Fibroblast of peridontal ligament (primary cell): ENCODE measurements at regions not wholly inside any gene's neighbourhood (a gene's known extent, or its start where the extent isn't known, plus 50 kb on each side); places are given as distances from the start of the nearest gene placed in this dataset.

ENCODE experiments used
- DNase-seq: peaks from one replicate; pipeline ENCODE4 v3.0.0-alpha.2; 2010; ENCODE audit errors: extremely low read depth

- DNase-seq = peak; percentile 74
These were observed 681.0 kb upstream of the GJE1 start for GRCh38 chr6:141451511-141452353.

- no peak for DNase-seq
These were observed 681.6 kb upstream of the GJE1 start for GRCh38 chr6:141451181-141451510.

- no peak for DNase-seq
These were observed 686.6 kb upstream of the GJE1 start for GRCh38 chr6:141445928-141446628.

- peak; percentile 43 for DNase-seq
These were observed 688.9 kb upstream of the GJE1 start for GRCh38 chr6:141443668-141444289.

- no peak for DNase-seq
These were observed 689.7 kb upstream of the GJE1 start for GRCh38 chr6:141443032-141443431.

GRCh38 chr6:141439513-141439912 lies 693.2 kb upstream of the GJE1 start:
- no peak for DNase-seq

- DNase-seq = no peak
These were observed 695.0 kb upstream of the GJE1 start for GRCh38 chr6:141437685-141438084.

- no peak for DNase-seq
These were observed 695.7 kb upstream of the GJE1 start for GRCh38 chr6:141437011-141437410.

GRCh38 chr6:141426400-141426980 lies 706.2 kb upstream of the GJE1 start:
- no peak for DNase-seq

- peak; percentile 75 for DNase-seq
These were observed 711.3 kb upstream of the GJE1 start for GRCh38 chr6:141421378-141421777.

- no peak for DNase-seq
These were observed 714.6 kb upstream of the GJE1 start for GRCh38 chr6:141418076-141418475.

- DNase-seq = peak; percentile 43
These were observed 716.8 kb upstream of the GJE1 start for GRCh38 chr6:141415896-141416295.

GRCh38 chr6:141413196-141413595 lies 719.5 kb upstream of the GJE1 start:
- DNase-seq = peak; percentile 33

GRCh38 chr6:141406761-141407160 lies 726.0 kb upstream of the GJE1 start:
- DNase-seq = no peak

- peak; percentile 79 for DNase-seq
These were observed 728.9 kb upstream of the GJE1 start for GRCh38 chr6:141403827-141404226.

- DNase-seq = no peak
These were observed 729.6 kb upstream of the GJE1 start for GRCh38 chr6:141403103-141403502.

- DNase-seq = no peak
These were observed 730.2 kb upstream of the GJE1 start for GRCh38 chr6:141402489-141402888.

- DNase-seq = no peak
These were observed 730.9 kb upstream of the GJE1 start for GRCh38 chr6:141401851-141402250.

- DNase-seq = no peak
These were observed 731.6 kb upstream of the GJE1 start for GRCh38 chr6:141401168-141401567.

- DNase-seq = peak; percentile 61
These were observed 733.8 kb upstream of the GJE1 start for GRCh38 chr6:141398949-141399348.

GRCh38 chr6:141395443-141396008 lies 737.2 kb upstream of the GJE1 start:
- no peak for DNase-seq

- no peak for DNase-seq
These were observed 738.1 kb upstream of the GJE1 start for GRCh38 chr6:141394565-141395051.
